HEK293 (cell line): ENCODE measurements at regions not wholly inside any gene's neighbourhood (a gene's known extent, or its start where the extent isn't known, plus 50 kb on each side); places are given as distances from the start of the nearest gene placed in this dataset.

Experiments used
- CTCF ChIP-seq: fragments of 450-650 bp; formaldehyde crosslinking; IDR thresholded peaks from 2 replicates; pipeline ENCODE4 v1.5.1; 2016; ENCODE audit warnings: missing biosample characterization, missing genetic modification characterization
- GLI2 ChIP-seq: fragments of 450-650 bp; formaldehyde crosslinking; IDR thresholded peaks from 2 replicates; pipeline ENCODE4; 2017; ENCODE audit warnings: missing biosample characterization, missing genetic modification characterization, low read depth, borderline replicate concordance
- KLF7 ChIP-seq: fragments of 450-650 bp; formaldehyde crosslinking; IDR thresholded peaks from 2 replicates; pipeline ENCODE4 v1.5.1; 2016; ENCODE audit warnings: missing biosample characterization, missing genetic modification characterization, borderline replicate concordance
- REST ChIP-seq: fragments of 450-650 bp; formaldehyde crosslinking; IDR thresholded peaks from 2 replicates; pipeline ENCODE4 v1.5.1; 2016; ENCODE audit warnings: missing biosample characterization, missing genetic modification characterization
- TCF7L2 ChIP-seq: IDR thresholded peaks from 2 replicates; pipeline ENCODE4 v1.6.1; 2011; ENCODE audit warnings: low read depth, mild to moderate bottlenecking, inconsistent platforms, low read length, moderate library complexity, borderline replicate concordance
- YY1 ChIP-seq: fragments of 450-650 bp; formaldehyde crosslinking; IDR thresholded peaks from 2 replicates; pipeline ENCODE4 v1.5.1; 2018; ENCODE audit warnings: missing biosample characterization, missing genetic modification characterization
- ZBTB8A ChIP-seq: fragments of 450-650 bp; formaldehyde crosslinking; IDR thresholded peaks from 2 replicates; pipeline ENCODE4 v1.5.1; 2016; ENCODE audit warnings: missing biosample characterization, missing genetic modification characterization
- ZNF132 ChIP-seq: fragments of 450-650 bp; formaldehyde crosslinking; IDR thresholded peaks from 2 replicates; pipeline ENCODE4 v1.5.1; 2017; ENCODE audit warnings: missing biosample characterization, missing genetic modification characterization, borderline replicate concordance
- ZNF174 ChIP-seq: fragments of 450-650 bp; formaldehyde crosslinking; IDR thresholded peaks from 2 replicates; pipeline ENCODE4 v1.5.0; 2017; ENCODE audit warnings: missing biosample characterization, mild to moderate bottlenecking, missing genetic modification characterization
- ZNF274 ChIP-seq, 2 experiments: fragments of 200-500 bp in 1 of 2; fragments of 450-650 bp in 1 of 2; sonication (Bioruptor generic) in 1 of 2; formaldehyde crosslinking in 1 of 2; IDR thresholded peaks; 2 replicates each; pipeline versions ENCODE4 v1.5.1 to v1.6.1; 2014 to 2016; ENCODE audit warnings: borderline replicate concordance in 1 of 2, inconsistent platforms in 1 of 2, low read length in 1 of 2, missing biosample characterization in 1 of 2, missing genetic modification characterization in 1 of 2
- ZNF433 ChIP-seq: fragments of 450-650 bp; formaldehyde crosslinking; IDR thresholded peaks from 2 replicates; pipeline ENCODE4 v1.5.1; 2016; ENCODE audit warnings: missing biosample characterization, missing genetic modification characterization, low read depth
- ZNF510 ChIP-seq: fragments of 450-650 bp; formaldehyde crosslinking; IDR thresholded peaks from 2 replicates; pipeline ENCODE4 v1.5.1; 2018; ENCODE audit warnings: mild to moderate bottlenecking, missing genetic modification characterization, missing biosample characterization; ENCODE audit not compliant: insufficient replicate concordance
- ZNF785 ChIP-seq: fragments of 450-650 bp; formaldehyde crosslinking; IDR thresholded peaks from 2 replicates; pipeline ENCODE4 v1.5.1; 2016; ENCODE audit warnings: missing biosample characterization, missing genetic modification characterization

- TF ChIP-seq CTCF (tag by site-specific recombination) (no peak), GLI2 (tag by site-specific recombination) (no peak), ZNF132 (tag by site-specific recombination) (no peak), ZBTB8A (tag by site-specific recombination) (no peak), ZNF510 (tag by site-specific recombination) (no peak), KLF7 (tag by site-specific recombination) (no peak), TCF7L2 (no peak), ZNF274 (IDR thresholded peaks at IDR 0.05; ENCODE audit: low read length) (no peak), ZNF274 (tag by site-specific recombination; IDR thresholded peaks at IDR 0.05; ENCODE audit: borderline replicate concordance) (no peak), YY1 (tag by site-specific recombination) (no peak), ZNF785 (no peak), ZNF174 (tag by site-specific recombination) (no peak), ZNF433 (tag by site-specific recombination) (no peak), REST (tag by site-specific recombination) (no peak)
Observed at GRCh38 chr6:130758813-130759212, 68.4 kb upstream of the SMLR1 start.
